ENCODE measurements at regions not wholly inside any gene's neighbourhood (a gene's known extent, or its start where the extent isn't known, plus 50 kb on each side); places are given as distances from the start of the nearest gene placed in this dataset.

- TF ChIP-seq CTCF (IDR thresholded peaks at IDR 0.05) (no peak), POLR2A (IDR thresholded peaks at IDR 0.05) (no peak)
These were observed 623.8 kb upstream of the NXPH2 start for GRCh38 chr2:139403948-139404347.

GRCh38 chr2:139394801-139395200 lies 614.6 kb upstream of the NXPH2 start:
- TF ChIP-seq POLR2A (IDR thresholded peaks at IDR 0.05) (no peak), CTCF (IDR thresholded peaks at IDR 0.05) (no peak)
- H3K36me3 ChIP-seq (ENCODE audit: low read depth, missing control alignments) = no peaks in the 10 kb centered on the region
- H3K27me3 ChIP-seq = no peaks in the 10 kb centered on the region
- no peaks in the 10 kb centered on the region for H3K4me1 ChIP-seq
- no peak for DNase-seq
- H3K27ac ChIP-seq = no peak overlapping the region
- WGBS, 2 donors = 88% methylated on average over 2 of the region's 2 CpGs
- no peak overlapping the region for H3K4me3 ChIP-seq
- H3K9me3 ChIP-seq = no peaks in the 10 kb centered on the region
- intact Hi-C loops (cut with DNase I; ENCODE audit: low total_unique reads) = no loop called here

More at GRCh38 chr2:139403948-139404347, 623.8 kb upstream of the NXPH2 start:
- no peaks in the 10 kb centered on the region for H3K9me3 ChIP-seq
- DNase-seq = no peak
- intact Hi-C loops (cut with DNase I; ENCODE audit: low total_unique reads) = no loop called here
- H3K27me3 ChIP-seq = no peaks in the 10 kb centered on the region
- no peak overlapping the region for H3K4me3 ChIP-seq
- no peak overlapping the region for H3K27ac ChIP-seq
- H3K4me1 ChIP-seq = no peaks in the 10 kb centered on the region
- H3K36me3 ChIP-seq (ENCODE audit: low read depth, missing control alignments) = no peaks in the 10 kb centered on the region
- WGBS, 2 donors = 67 to 83% methylated on average over 2 of the region's 2 CpGs

GRCh38 chr2:139389391-139389790 lies 609.2 kb upstream of the NXPH2 start:
- Histone ChIP-seq H3K27ac (no peak overlapping the region), H3K9me3 (no peaks in the 10 kb centered on the region), H3K4me3 (no peak overlapping the region), H3K4me1 (no peaks in the 10 kb centered on the region), H3K36me3 (ENCODE audit: low read depth, missing control alignments) (no peaks in the 10 kb centered on the region), H3K27me3 (no peaks in the 10 kb centered on the region)
- no peak for DNase-seq
- no peak for TF ChIP-seq POLR2A (IDR thresholded peaks at IDR 0.05)
- TF ChIP-seq CTCF (IDR thresholded peaks at IDR 0.05) = no peak
- 83 to 96% methylated on average over 2 of the region's 2 CpGs for WGBS, 2 donors
- intact Hi-C loops (cut with DNase I; ENCODE audit: low total_unique reads) = no loop called here

- no peak for DNase-seq
- 93 to 100% methylated on average over 1 of the region's 1 CpG for WGBS, 2 donors
- Histone ChIP-seq H3K9me3 (no peaks in the 10 kb centered on the region), H3K4me3 (no peak overlapping the region), H3K27ac (no peak overlapping the region), H3K36me3 (ENCODE audit: low read depth, missing control alignments) (no peaks in the 10 kb centered on the region), H3K27me3 (no peaks in the 10 kb centered on the region), H3K4me1 (no peaks in the 10 kb centered on the region)
- intact Hi-C loops (cut with DNase I; ENCODE audit: low total_unique reads) = no loop called here
- TF ChIP-seq POLR2A (IDR thresholded peaks at IDR 0.05) (no peak), CTCF (IDR thresholded peaks at IDR 0.05) (no peak)
These were observed 606.2 kb upstream of the NXPH2 start for GRCh38 chr2:139386401-139386800.

- H3K9me3 ChIP-seq = no peaks in the 10 kb centered on the region
- no peaks in the 10 kb centered on the region for H3K27me3 ChIP-seq
- TF ChIP-seq CTCF (IDR thresholded peaks at IDR 0.05) (no peak), POLR2A (IDR thresholded peaks at IDR 0.05) (no peak)
- DNase-seq = no peak
- H3K4me1 ChIP-seq = no peaks in the 10 kb centered on the region
- H3K36me3 ChIP-seq (ENCODE audit: low read depth, missing control alignments) = no peaks in the 10 kb centered on the region
- intact Hi-C loops (cut with DNase I; ENCODE audit: low total_unique reads) = no loop called here
- H3K27ac ChIP-seq = no peak overlapping the region
- H3K4me3 ChIP-seq = no peak overlapping the region
These were observed 603.3 kb upstream of the NXPH2 start for GRCh38 chr2:139383532-139383931.

Data from testis (tissue), 2 donors.